Chondrocyte (in vitro differentiated cells): ENCODE measurements at regions not wholly inside any gene's neighbourhood (a gene's known extent, or its start where the extent isn't known, plus 50 kb on each side); places are given as distances from the start of the nearest gene placed in this dataset.

ENCODE experiments used
- DNase-seq: peaks from one replicate; pipeline ENCODE4 v3.0.0; 2021; ENCODE audit warnings: mixed read lengths, low spot score
- H3K27ac Mint-ChIP-seq: one replicate; pipeline ENCODE4 v1.8.0; 2021; ENCODE audit warnings: mild to moderate bottlenecking, moderate library complexity, mixed read lengths; ENCODE audit not compliant: unreplicated experiment
- H3K27me3 Mint-ChIP-seq: 2 replicates; pipeline ENCODE4 v1.8.0; 2021; ENCODE audit warnings: low read depth, mixed read lengths
- H3K36me3 Mint-ChIP-seq: 2 replicates; pipeline ENCODE4 v1.8.0; 2021; ENCODE audit warnings: low read depth, mixed read lengths
- H3K4me1 Mint-ChIP-seq: 2 replicates; pipeline ENCODE4 v1.8.0; 2021; ENCODE audit warnings: low read depth, mild to moderate bottlenecking, mixed read lengths
- H3K4me3 Mint-ChIP-seq: one replicate; pipeline ENCODE4 v1.8.0; 2021; ENCODE audit warnings: mild to moderate bottlenecking, moderate library complexity, mixed read lengths; ENCODE audit not compliant: unreplicated experiment
- H3K9me3 Mint-ChIP-seq: 2 replicates; pipeline ENCODE4 v1.8.0; 2021; ENCODE audit warnings: low read depth, mixed read lengths
- TF ChIP-seq, protein P1 (sequence below): fragments of 200-600 bp; sonication (generic); IDR thresholded peaks from 2 replicates; pipeline ENCODE4 v1.5.0; 2021; ENCODE audit warnings: antibody characterized with exemption, mild to moderate bottlenecking, moderate library complexity

DNA sequence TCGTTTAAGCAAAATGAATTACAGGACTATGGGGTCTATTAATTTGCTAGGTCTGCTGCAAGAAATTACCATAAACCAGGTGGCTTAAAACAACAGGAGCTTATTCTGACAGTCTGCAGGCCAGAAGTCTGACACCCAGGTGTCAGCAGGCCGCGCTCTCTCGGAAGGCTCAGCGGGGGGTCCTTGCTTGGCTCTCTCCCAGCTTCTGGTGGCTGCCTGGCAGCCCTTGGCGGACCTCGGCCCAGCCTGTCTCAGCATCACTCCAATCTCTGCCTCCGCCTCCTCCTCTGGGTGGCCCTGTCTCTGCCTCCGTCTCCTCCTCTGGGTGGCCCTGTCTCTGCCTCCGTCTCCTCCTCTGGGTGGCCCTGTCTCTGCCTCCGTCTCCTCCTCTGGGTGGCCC lies 580.5 kb upstream of the FAT1 start:
- Mint-ChIP-seq H3K36me3 (no peaks in the 10 kb centered on the region), H3K27me3 (no peaks in the 10 kb centered on the region), H3K27ac (no peak overlapping the region), H3K9me3 (no peaks in the 10 kb centered on the region), H3K4me3 (no peak overlapping the region), H3K4me1 (peaks cover 56% of the 10 kb centered on the region)
- TF ChIP-seq, protein P1, sequence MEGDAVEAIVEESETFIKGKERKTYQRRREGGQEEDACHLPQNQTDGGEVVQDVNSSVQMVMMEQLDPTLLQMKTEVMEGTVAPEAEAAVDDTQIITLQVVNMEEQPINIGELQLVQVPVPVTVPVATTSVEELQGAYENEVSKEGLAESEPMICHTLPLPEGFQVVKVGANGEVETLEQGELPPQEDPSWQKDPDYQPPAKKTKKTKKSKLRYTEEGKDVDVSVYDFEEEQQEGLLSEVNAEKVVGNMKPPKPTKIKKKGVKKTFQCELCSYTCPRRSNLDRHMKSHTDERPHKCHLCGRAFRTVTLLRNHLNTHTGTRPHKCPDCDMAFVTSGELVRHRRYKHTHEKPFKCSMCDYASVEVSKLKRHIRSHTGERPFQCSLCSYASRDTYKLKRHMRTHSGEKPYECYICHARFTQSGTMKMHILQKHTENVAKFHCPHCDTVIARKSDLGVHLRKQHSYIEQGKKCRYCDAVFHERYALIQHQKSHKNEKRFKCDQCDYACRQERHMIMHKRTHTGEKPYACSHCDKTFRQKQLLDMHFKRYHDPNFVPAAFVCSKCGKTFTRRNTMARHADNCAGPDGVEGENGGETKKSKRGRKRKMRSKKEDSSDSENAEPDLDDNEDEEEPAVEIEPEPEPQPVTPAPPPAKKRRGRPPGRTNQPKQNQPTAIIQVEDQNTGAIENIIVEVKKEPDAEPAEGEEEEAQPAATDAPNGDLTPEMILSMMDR: no peak
- no peak for DNase-seq

- H3K27me3 Mint-ChIP-seq: no peaks in the 10 kb centered on the region
- TF ChIP-seq, protein P1: peak; percentile 22
- no peak overlapping the region for H3K4me3 Mint-ChIP-seq
- H3K27ac Mint-ChIP-seq: peak overlapping the region; percentile 61
- peaks cover 4% of the 10 kb centered on the region for H3K36me3 Mint-ChIP-seq
- DNase-seq: no peak
- peaks cover 6% of the 10 kb centered on the region for H3K9me3 Mint-ChIP-seq
- H3K4me1 Mint-ChIP-seq: peaks cover 57% of the 10 kb centered on the region
Observed at GRCh38 chr4:187307131-187307530, 583.5 kb upstream of the FAT1 start.

DNA sequence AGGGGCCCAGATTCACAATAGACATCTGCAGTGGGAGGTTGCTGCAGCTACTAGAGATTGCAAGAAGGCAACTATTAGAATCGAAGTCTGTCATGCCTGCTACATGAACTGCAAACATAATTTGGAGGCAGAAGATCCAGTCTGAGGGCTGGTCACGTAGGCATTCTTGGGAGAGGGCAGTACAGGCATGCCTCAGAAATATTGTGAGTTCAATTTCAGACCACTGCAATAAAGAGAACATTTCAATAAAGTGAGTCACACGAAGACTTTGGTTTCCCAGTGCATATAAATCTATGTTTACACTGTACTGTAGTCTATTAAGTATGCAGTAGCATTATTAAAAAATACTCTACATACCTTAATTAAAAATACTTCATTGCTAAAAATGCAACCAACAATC lies 585.8 kb upstream of the FAT1 start:
- H3K36me3 Mint-ChIP-seq: peaks cover 4% of the 10 kb centered on the region
- no peaks in the 10 kb centered on the region for H3K27me3 Mint-ChIP-seq
- H3K27ac Mint-ChIP-seq: peak overlapping the region; percentile 37
- no peak for DNase-seq
- H3K4me1 Mint-ChIP-seq: peaks cover 43% of the 10 kb centered on the region
- TF ChIP-seq, protein P1: no peak
- peaks cover 6% of the 10 kb centered on the region for H3K9me3 Mint-ChIP-seq
- H3K4me3 Mint-ChIP-seq: no peak overlapping the region

- Mint-ChIP-seq H3K9me3 (peaks cover 6% of the 10 kb centered on the region), H3K4me3 (no peak overlapping the region), H3K27ac (no peak overlapping the region), H3K36me3 (peaks cover 4% of the 10 kb centered on the region), H3K4me1 (peaks cover 31% of the 10 kb centered on the region), H3K27me3 (no peaks in the 10 kb centered on the region)
- TF ChIP-seq, protein P1: no peak
- no peak for DNase-seq
Observed at GRCh38 chr4:187312299-187312698, 588.6 kb upstream of the FAT1 start.

DNA sequence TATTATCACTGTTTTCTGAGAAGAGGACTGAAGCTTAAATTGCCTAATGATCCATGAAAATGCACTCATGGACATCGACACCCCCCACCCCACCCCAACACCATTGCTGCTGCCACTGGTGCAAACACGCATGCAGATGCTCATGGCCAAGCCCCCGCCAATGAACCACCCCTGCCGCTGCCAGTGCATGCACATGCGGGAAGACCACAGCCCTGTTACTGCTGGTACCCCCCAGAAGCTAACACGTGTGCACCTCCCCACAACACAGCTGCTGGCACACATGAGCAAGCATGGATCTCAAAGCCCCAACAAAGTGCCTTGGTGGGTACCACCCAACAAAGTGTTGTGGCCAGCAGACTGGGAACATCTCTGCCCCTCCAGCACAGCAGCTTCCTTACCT lies 594.1 kb upstream of the FAT1 start:
- TF ChIP-seq, protein P1: no peak

More for the DNA sequence above, 594.1 kb upstream of the FAT1 start:
- Mint-ChIP-seq H3K27ac (no peak overlapping the region), H3K4me1 (peaks cover 11% of the 10 kb centered on the region), H3K9me3 (peaks cover 18% of the 10 kb centered on the region), H3K4me3 (no peak overlapping the region), H3K36me3 (no peaks in the 10 kb centered on the region), H3K27me3 (no peaks in the 10 kb centered on the region)
- DNase-seq: no peak
